SU-DHL-6 (cell line): ENCODE measurements at regions not wholly inside any gene's neighbourhood (a gene's known extent, or its start where the extent isn't known, plus 50 kb on each side); places are given as distances from the start of the nearest gene placed in this dataset.

ENCODE experiments used
- CTCF ChIP-seq: fragments of 200-600 bp; sonication (generic); IDR thresholded peaks from one replicate; pipeline ENCODE4 v1.5.1; 2017; ENCODE audit warnings: antibody characterized with exemption, mild to moderate bottlenecking, low read length, moderate library complexity; ENCODE audit not compliant: insufficient read depth, poor library complexity, severe bottlenecking
- EZH2phosphoT487 ChIP-seq: fragments of 200-600 bp; sonication (generic), shearing (Covaris generic); conservative IDR thresholded peaks from 2 replicates; pipeline ENCODE4 v1.6.1; 2018; ENCODE audit warnings: mild to moderate bottlenecking, antibody characterized with exemption, low read length, moderate library complexity, mixed read lengths

- TF ChIP-seq CTCF (no peak), EZH2phosphoT487 (no peak)
These were observed 75.8 kb downstream of the CNTN3 start for GRCh38 chr3:74538669-74539068.
